ENCODE measurements at regions not wholly inside any gene's neighbourhood (a gene's known extent, or its start where the extent isn't known, plus 50 kb on each side); places are given as distances from the start of the nearest gene placed in this dataset.

DNA sequence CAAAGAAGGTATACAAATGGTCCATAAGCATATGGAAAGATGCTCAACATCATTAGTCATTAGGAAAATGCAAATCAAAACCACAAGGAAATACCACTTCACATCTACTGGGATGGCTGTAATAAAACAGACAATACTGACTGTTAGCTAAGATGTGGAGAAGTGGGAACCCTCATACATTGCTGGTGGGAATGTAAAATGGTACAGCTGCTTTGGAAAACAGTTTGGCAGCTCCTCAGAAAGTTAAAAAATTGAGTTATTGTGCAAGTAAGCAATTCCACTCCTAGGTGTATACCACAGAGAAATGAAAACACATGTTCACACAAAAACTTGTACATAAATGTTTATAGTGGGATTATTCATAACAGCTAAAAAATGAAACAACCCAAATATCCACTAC, 173.0 kb upstream of the JAG1 start:
- no peak overlapping the region for H3K4me3 ChIP-seq (ENCODE audit: low read length)
- TF ChIP-seq, protein P1, sequence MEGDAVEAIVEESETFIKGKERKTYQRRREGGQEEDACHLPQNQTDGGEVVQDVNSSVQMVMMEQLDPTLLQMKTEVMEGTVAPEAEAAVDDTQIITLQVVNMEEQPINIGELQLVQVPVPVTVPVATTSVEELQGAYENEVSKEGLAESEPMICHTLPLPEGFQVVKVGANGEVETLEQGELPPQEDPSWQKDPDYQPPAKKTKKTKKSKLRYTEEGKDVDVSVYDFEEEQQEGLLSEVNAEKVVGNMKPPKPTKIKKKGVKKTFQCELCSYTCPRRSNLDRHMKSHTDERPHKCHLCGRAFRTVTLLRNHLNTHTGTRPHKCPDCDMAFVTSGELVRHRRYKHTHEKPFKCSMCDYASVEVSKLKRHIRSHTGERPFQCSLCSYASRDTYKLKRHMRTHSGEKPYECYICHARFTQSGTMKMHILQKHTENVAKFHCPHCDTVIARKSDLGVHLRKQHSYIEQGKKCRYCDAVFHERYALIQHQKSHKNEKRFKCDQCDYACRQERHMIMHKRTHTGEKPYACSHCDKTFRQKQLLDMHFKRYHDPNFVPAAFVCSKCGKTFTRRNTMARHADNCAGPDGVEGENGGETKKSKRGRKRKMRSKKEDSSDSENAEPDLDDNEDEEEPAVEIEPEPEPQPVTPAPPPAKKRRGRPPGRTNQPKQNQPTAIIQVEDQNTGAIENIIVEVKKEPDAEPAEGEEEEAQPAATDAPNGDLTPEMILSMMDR (conservative IDR thresholded peaks at IDR 0.05; ENCODE audit: low read depth, low read length): no peak
- DNase-seq (ENCODE audit: low read depth): no peak

DNA sequence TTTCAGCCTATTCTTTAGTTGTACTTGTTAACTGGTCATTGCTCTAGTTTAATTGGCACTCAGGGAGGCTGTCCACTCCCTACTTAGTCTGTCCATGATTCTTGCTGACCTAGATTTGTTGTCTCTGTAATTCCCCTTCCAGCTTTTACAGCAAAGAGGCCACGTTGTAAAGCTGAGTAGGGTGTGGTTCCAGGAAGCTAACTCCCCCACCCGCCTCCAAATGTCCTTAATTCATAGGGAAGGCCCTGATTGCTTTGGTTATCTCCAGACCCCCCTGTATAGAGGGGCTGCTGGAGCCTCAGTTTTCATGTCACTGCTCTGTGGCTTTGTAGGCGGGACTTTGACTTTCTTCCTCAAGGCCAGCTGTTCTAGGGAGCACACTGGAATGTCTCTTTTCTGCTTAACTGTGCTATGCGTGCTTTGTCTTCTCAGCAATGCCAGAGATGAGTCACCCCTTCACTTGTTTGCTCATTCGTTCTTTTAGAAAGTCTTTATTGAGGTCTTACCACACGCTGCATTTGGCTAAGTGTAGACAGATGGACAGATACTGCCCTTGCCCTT, 175.1 kb upstream of the JAG1 start:
- TF ChIP-seq, protein P1 (conservative IDR thresholded peaks at IDR 0.05; ENCODE audit: low read depth, low read length): no peak
- peak; percentile 39 for DNase-seq (ENCODE audit: low read depth)
- H3K4me3 ChIP-seq (ENCODE audit: low read length): no peak overlapping the region

DNA sequence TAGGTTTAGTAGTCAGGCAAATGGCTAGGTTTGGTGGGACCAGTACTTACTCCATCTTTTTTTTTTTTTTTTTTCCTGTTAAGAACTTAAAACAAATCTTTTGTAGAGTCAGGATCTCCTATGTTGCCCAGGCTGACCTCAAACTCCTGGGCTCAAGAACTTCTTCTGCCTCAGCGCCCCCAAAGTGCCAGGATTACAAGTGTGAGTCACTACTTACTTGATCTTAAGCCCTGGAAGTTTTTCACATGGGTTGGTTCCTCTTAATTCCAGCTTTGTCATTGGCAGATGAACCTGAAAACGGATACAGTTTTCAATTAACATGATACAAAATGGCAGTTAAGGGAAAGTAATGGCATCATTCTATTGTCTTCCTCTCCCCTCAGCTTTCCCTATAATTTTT, 179.4 kb upstream of the JAG1 start:
- peak; percentile 73 for DNase-seq (ENCODE audit: low read depth)
- TF ChIP-seq, protein P1 (conservative IDR thresholded peaks at IDR 0.05; ENCODE audit: low read depth, low read length): no peak
- H3K4me3 ChIP-seq (ENCODE audit: low read length): no peak overlapping the region

DNA sequence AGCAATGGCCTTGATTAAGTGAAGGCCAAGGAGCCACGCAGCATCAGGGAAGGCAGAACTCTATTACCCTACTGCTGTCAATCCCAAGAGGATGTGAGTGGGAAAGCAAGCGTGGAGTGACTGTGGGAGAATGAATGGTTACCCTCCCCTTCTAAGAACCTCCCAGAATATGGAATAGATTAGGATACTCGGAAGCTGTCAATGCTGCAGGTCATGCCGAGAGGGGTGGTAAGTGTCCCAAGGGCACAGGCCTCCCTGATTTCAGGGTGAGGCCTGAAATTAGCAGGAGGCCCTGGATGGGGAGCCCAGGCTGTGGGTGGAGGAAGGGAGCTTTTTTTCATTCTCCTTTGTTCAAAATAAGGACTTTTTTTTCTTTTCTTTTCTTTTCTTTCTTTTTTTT, 179.9 kb upstream of the JAG1 start:
- TF ChIP-seq, protein P1 (conservative IDR thresholded peaks at IDR 0.05; ENCODE audit: low read depth, low read length): no peak
- no peak overlapping the region for H3K4me3 ChIP-seq (ENCODE audit: low read length)
- no peak for DNase-seq (ENCODE audit: low read depth)

DNA sequence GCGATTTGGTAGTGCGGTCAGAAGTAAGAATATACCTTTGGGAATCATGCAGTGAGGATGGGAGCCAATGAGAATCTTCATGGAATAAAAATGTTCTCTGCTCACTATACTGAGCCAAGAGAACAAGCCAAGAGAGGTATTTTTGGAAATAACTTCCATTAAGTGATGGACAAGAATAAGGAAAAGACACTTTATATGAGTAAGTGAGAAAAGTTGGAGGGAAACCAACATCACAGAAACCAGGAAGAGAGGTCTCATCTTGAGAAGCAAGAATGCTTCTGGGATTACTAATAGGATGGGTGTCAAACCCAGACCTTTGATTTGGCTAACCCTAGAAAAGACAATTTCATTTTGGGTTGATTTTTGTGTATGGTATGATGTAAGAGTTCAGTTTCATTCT, 181.2 kb upstream of the JAG1 start:
- H3K4me3 ChIP-seq (ENCODE audit: low read length): no peak overlapping the region
- DNase-seq (ENCODE audit: low read depth): no peak
- TF ChIP-seq, protein P1 (conservative IDR thresholded peaks at IDR 0.05; ENCODE audit: low read depth, low read length): no peak

DNA sequence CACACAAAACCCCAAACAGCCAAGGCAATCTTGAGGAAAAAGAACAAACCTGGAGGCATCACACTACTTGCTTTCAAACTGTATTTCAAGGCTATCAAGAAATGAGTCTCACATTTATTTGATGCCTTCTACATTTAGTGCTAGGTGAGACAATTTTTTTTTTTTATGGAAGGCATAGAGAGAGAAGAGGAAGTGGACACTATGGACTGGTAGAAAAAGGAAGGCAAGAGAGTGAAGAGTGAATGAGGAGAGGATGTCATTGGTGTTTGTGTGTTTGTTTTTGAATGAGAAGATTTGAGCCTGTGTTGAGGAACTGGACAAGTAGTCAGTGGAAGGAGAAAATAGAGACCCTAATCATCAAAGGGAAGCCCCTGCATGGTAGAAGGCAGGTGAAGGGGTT, 182.0 kb upstream of the JAG1 start:
- no peak for DNase-seq (ENCODE audit: low read depth)
- no peak overlapping the region for H3K4me3 ChIP-seq (ENCODE audit: low read length)
- TF ChIP-seq, protein P1 (conservative IDR thresholded peaks at IDR 0.05; ENCODE audit: low read depth, low read length): no peak

DNA sequence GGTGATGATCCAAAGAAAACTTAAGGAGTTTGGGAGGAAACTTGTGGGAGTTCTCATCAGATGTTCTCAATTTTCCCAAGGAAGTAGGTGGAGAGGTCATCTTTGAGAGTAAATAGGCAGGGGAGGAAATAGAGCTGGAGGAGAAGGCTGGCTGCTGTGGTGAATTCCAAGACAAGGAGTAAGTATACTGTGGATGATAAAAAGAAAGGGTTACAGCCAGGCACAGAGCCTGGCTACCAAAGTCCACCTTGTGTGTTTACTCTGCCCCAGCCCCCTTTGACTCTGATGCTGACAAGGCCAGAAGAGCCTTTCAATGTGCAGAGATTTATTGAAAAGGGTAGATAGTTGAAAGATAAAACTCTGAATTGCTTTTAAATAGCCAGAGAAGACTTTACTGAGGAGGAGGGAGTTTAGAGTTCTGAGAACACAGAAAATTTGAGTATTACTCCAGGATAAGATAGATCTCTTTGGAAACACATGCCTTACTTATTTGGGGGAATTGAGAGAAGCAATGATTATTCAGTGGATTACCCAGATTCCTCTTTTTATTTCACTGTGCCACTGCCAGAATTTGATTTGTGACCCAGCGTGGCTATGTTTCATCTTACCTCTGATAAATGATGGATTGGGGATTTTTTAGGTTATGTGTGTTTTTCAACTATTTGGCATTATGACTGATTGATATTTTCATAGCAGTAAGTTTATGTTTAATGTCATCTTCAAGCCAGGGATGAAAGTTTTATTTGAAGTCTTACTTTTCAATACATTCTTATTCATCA, 182.6 kb upstream of the JAG1 start:
- no peak overlapping the region for H3K4me3 ChIP-seq (ENCODE audit: low read length)
- DNase-seq (ENCODE audit: low read depth): no peak
- TF ChIP-seq, protein P1 (conservative IDR thresholded peaks at IDR 0.05; ENCODE audit: low read depth, low read length): no peak
